ENCODE measurements at regions not wholly inside any gene's neighbourhood (a gene's known extent, or its start where the extent isn't known, plus 50 kb on each side); places are given as distances from the start of the nearest gene placed in this dataset.
"Not testable (repeated sequence)": the region's sequence is repeated elsewhere in the genome, so short reads cannot be mapped to it uniquely, and the experiment has no call there.

DNA sequence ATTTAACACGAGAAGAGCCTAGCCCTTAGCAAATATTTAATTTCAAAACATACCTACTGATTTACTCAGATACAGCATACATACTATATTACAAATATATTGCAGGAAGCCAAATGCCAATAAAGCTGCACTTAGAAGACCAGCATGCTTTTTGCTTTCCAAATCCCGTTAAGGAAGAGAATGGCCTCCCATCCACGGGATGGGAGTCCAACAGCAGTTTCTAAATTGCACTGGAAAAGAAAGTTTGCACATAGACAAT lies 156.3 kb upstream of the FOXN3 start:
- DNase-seq (ENCODE audit: low read depth in 4 of 4, low spot score in 3 of 4): no peak

DNA sequence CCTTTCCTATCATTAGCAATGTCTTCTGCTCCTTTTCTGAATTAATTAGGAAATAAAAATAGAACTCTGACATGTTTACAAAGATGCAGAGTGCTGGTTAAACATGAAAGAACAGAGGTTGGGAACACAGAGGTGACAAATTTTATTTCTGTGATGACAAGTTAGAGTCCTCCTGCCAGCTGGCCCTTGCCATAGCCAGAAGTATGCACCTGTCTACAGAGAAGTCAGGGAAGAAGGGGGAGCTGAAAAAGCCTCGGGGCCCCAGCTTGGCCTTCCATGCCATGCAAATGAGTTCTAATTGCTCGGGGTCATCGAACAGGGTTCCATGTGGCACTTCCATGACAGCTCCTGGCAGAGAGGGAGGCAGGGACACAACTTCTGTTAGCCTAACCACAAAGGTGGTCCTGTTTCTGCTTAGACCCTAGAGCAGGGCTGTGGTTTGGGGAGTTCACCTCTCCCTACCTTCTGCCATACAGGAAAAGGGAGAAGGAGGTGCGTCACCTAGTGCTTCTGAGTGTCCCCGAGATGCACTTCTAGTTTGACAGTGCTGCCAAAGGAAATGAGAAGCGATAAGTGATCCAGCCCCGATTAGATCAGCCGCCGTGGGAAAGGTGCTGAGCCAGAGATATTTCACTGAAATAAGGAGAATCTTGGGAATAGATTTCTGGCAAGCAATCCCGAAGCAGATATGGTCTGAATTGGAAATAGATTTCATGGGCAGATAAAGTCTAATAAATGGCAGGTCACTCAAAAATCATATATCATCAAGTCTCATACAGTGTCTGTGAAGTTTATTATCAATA lies 155.8 kb upstream of the FOXN3 start:
- no peak for DNase-seq (ENCODE audit: low read depth in 4 of 4, low spot score in 3 of 4)

DNA sequence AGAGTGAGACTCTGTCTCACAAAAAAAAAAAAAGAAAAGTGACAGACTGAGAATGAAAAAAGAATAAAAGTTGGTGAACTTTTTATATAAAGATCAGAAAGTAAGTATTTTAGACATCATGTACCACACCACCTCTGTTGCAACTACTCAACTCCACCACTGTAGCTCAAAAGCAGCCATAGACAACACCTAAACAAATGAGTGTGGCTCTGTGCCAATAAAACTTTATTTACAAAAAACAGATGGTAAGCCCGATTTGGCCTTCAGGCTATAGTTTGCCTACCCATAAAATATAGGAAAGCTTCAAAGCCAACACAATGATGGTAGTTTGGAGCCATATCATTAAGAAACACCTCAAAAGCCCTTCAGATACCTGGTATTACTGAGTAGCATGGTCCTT lies 154.5 kb upstream of the FOXN3 start:
- no peak for DNase-seq (ENCODE audit: low read depth in 4 of 4, low spot score in 3 of 4)

DNA sequence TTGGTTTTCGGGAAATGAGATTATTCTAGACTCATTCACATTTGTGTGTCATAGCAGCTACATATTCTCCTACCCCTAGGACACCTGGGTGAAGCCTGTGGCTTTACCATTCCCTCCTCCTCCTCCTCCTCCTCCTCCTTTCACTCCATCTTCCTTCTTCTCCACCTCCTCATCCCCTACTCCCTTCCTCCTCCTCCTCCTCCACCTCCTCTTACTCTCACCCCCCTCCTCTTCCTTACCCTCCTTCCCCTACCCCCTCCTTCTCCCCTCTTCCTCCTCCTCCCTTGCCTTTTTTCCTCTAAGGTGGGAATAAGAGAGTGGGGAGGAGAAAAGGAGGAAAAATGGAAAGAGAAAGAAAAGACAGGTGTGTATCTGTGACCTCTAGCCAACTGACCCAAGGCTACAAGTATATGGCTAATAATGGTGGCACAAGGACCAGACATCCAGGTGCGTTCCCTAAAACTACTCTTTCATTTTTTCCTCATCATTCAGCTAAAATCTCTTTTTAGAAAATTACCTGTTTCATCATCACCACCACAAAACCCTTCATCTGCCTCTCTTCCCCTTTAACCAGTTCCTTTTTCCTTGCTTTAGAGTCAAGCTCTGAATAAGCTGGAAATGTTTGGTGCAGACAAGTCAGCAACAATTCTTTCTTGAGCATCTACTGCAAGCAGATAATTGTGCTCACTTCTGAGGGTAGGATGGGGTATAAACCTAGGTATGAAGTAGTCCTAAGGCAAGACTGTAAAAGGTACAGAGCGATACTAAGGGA lies 149.8 kb upstream of the FOXN3 start:
- no peak for DNase-seq (ENCODE audit: low read depth in 4 of 4, low spot score in 3 of 4)

DNA sequence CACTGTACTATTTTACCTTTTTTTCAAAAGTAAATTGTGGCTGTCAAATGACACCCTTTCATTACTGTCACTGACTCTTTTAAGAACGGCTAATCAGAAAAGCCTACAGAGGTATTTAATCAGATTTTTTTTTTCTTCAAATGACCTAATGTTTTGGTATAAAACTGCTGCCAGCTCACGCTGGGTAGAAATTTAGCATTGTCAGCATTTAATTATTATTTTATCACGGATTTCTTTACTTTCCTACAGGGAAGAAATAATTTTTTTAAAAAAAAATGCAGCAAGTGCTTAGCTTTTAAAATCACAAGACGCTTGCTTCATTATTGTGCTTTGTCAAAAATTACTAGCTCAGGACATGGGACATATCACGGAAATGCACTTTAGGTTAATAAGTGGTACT lies 149.1 kb upstream of the FOXN3 start:
- no peak for DNase-seq (ENCODE audit: low read depth in 4 of 4, low spot score in 3 of 4)

DNA sequence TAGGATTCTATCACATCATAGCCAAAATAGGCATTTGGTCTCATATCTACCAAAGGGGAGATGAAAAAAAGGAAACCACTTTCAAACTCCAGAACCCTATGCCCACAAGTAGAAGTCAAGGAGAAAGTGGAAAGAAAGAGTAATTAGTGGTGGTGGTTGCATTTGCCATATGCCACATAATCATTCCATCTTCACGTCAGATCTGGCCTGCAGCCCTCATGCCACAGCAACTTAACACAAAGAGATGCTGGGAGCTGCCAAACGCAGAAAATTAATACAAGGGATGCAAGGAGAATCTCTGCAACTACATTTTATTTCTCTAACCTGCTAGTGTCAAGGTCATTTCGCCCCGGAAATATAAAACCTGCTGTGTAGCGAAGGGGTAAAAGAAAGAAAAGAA lies 148.6 kb upstream of the FOXN3 start:
- DNase-seq (ENCODE audit: low read depth in 4 of 4, low spot score in 3 of 4): no peak

DNA sequence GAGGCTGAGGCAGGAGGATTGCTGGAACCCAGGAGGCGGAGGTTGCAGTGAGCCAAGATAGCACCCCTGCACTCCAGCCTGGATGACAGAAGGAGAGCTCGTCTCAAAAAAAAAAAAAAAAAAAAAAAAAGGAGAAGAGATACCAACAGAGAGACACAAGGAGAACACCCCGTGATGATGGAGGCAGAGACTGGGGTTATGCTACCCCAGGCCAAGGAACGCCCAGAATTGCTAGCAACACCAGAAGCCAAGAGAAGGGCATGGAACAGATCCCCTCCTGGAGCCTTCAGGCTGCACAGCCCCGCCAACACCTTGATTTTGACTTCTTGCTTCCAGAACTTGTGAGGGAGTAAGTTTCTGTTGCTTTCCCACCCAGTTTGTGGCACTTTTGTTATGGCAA lies 148.0 kb upstream of the FOXN3 start:
- DNase-seq (ENCODE audit: low read depth in 4 of 4, low spot score in 3 of 4): no peak

DNA sequence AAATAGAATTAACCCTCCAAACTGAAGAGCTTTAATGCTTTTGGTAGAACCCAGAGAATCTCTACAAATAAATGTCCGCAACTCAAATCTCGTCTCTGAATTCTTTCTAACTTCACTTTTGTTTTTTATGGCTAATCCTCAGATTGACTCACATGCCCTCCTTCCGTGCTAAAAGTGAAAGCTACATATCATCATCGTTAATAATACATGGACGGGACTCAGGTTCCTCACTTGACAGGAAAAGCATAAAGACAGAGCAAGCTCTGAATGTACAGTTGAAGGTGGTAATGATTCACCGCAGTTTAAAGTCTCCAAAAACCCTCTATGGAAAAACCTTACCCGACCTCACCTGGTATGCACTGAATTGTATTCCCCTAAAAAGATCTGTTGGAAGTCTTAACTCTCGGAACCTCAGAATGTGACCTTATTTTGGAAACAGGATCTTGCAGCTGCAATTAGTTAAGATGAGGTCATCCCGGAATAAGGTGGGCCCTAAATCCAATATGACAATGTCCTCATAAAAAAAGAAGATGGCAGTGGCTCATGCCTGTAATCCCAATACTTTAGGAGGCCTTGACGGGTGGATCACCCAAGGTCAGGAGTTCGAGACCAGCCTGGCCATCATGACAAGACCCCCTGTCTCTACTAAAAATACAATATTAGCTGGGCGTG lies 147.4 kb upstream of the FOXN3 start:
- DNase-seq (ENCODE audit: low read depth in 4 of 4, low spot score in 3 of 4): no peak

DNA sequence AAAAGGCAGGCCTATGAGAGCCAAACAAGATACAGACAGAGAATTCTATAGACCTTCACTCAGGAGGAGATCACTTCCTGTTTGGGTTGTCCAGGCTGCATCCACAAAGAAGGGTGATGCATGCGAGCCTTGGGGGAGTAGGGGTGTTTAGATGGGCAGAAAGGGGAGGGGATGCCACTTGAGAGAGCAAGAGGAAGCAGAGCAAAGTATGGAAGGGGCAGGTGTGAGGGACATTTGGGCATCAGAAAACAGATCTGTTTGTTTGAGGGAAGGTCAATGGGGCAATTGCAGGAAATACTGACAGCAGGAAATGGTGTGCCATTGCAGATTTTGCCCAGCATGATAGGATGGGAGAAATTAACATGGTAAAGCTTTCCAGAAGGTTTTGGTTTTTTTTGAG lies 146.4 kb upstream of the FOXN3 start:
- DNase-seq (ENCODE audit: low read depth in 4 of 4, low spot score in 3 of 4): no peak

DNA sequence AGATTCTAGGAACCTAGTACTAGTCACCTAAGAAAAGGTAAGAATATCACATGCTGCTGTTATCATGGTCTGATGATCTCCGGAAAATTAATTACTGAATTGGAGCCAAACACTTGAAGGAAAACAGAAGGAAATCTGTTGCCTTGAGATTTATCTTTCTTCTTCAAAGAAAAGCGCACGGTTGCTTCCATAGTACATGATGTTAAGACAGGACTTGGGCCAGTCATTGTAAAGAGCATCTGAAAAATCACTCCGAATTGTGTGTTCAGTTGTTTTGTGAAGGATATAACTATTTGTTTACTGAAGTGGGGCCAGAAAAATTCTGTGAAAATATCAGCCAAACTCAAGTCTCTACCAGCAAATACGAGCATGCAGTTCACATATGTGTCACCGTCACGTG lies 134.9 kb upstream of the FOXN3 start:
- no peak for DNase-seq (ENCODE audit: low read depth in 4 of 4, low spot score in 3 of 4)

DNA sequence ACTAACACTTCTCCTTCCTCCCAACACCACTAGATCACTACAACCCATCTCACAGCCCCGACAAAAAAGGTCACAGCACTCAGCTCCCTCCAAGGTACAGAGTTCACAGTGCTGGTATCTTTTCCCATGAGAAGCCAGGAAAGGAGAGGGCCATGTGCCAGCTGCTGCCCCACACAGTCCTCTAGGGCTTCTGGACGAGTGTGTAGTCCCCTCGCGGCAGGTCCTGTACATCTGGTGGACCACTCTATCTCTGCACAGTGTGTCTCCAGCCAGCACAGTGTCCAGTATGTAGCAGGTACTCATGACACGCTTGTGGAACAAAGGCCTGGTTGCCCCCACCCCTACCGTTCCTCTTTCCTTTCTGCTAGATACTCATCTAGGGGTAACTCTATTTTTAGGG lies 134.4 kb upstream of the FOXN3 start:
- DNase-seq (ENCODE audit: low read depth in 4 of 4, low spot score in 3 of 4): no peak

DNA sequence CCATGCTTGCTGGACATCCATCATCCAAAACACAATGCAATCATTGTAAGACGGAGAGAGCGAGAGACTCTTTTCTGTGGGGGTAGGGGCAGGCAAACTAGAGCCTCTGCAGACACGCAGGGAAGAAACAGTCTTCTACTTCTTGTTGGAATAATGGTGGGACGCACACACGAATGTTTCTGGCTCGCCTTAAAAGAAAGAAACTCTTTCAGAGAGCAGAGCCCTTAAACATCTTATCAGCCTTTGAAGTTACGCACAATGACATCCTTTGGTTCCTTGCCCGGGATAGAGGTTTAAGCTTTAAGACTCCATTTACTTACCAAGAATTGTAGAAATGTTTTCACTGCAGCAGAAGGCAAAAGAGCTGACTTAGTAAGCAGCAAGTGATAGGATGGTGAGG lies 133.8 kb upstream of the FOXN3 start:
- no peak for DNase-seq (ENCODE audit: low read depth in 4 of 4, low spot score in 3 of 4)

DNA sequence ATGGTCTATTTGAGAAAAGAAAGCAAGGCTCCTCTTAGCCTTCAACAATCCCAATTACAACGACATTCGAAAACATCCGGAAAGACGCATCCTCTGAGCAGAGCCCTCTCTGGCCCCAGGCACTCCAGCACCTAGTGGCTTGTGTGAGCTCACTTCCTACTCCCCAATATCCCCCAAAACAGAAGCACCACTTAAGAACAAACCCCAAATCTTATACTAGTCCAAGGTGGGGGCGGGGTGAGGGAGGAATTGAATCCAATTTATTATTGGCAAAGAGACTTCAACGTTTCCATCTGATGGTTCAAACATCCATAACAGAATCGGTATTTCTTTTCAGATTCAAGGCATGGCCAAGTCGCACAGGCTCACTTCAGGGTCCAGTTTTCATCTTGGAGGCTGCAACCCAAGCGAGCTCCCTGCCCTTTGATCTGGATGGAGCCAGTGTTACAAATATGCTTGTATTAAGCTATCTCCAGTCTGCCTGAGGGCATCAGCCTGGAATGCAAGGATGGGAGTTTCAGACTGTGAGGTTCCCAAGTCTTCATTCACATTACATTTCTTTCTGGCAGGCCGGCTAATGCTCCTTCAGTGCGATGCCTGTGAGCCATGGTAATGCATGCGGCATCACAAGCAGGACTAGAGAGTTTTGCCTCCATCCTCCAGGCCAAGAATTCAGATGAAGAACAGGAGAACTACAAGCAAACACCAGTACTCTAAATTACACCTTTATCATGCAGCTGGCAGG lies 132.5 kb upstream of the FOXN3 start:
- DNase-seq (ENCODE audit: low read depth in 4 of 4, low spot score in 3 of 4): no peak

DNA sequence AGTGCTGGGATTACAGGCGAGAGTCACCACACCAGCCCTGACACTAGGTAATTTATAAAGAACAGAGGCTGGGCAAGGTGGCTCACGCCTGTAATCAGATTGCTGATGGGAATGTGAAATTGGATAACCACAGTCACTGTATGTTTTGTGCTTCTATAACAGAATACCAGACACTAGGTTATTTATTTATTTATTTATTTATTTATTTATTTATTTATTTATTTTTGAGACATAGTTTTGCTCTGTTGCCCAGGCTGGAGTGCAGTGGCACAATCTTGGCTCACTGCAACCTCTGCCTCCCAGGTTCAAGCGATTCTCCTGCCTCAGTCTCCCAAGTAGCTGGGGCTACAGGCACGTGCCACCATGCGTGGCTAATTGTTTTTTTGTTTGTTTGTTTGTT lies 130.0 kb upstream of the FOXN3 start:
- DNase-seq (ENCODE audit: low read depth in 4 of 4, low spot score in 3 of 4): not testable (repeated sequence)

DNA sequence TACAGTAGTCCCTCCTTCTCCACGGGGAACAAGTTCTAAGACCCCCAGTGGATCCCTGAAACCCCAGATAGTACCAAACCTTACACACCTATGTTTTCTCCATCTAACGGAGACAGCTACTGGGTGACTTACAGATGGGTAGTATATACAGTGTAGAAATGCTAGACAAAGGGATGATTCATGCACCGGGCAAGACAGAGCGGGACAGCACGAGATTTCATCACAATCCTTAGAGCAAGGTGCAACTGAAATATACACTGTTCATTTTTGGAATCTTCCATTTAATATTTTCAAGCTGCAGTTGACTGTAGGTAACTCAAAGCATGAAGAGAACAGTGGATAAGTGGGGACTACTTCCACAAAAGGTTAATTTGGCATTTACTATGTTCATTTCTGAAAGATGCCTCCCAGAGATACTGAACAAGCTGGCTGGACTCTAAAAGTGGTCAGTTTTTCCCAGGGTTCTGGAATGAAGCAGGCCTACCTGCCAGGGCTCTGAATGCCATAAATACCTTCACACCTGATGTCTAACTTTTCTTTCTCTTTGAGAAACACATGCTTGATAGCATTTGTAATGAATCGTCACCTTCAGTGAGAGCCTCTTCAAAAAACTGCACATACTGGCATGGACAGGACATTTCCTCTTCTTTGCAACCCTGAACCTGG lies 127.7 kb upstream of the FOXN3 start:
- no peak for DNase-seq (ENCODE audit: low read depth in 4 of 4, low spot score in 3 of 4)

DNA sequence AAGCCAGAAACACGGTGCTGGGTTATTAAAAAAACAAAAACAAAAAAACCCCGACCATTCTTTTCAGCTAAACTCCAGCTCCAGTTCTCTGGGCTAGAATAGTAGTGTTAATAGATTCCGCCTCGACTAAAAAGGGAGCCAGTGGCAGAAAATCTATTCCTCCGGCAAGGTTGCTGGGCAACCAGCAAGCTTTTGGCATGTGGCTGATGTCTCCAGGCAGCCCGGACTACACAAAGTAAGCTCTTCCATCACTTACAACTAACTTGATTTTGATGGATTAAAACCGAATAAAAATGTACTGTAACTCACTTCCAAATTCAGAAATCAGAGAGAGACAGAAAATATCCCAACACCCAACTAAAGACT lies 126.4 kb upstream of the FOXN3 start:
- DNase-seq (ENCODE audit: low read depth in 4 of 4, low spot score in 3 of 4): no peak

DNA sequence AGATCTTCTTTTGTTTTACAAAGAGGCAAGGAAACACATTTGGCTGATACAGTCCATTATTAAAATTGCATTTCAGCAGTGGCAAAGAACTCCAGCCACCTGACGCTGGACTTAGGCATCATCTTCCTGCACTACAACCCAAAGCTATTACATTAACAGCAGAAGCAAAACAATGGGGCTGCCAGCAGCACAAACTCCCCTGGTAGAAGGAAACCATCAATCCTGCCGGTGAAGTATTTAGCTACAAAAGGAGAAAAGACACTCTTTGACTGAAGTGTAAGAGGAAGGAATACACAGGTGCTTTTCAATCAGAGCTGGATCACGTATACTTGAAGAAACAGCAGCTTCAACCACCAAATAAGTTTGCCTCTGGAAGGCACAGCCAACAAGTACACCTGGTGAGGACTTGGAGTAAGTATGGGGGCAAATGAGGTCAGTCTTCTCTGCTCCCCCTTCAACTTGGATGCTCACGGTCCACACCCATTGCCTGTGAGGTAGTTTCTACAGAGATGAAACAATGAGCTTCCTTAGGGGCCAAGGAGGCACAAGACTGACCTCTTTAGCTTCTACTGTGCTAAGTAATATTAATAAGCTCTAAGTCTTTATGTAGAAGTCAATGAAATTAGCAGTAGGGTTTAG lies 125.9 kb upstream of the FOXN3 start:
- DNase-seq (ENCODE audit: low read depth in 4 of 4, low spot score in 3 of 4): no peak

DNA sequence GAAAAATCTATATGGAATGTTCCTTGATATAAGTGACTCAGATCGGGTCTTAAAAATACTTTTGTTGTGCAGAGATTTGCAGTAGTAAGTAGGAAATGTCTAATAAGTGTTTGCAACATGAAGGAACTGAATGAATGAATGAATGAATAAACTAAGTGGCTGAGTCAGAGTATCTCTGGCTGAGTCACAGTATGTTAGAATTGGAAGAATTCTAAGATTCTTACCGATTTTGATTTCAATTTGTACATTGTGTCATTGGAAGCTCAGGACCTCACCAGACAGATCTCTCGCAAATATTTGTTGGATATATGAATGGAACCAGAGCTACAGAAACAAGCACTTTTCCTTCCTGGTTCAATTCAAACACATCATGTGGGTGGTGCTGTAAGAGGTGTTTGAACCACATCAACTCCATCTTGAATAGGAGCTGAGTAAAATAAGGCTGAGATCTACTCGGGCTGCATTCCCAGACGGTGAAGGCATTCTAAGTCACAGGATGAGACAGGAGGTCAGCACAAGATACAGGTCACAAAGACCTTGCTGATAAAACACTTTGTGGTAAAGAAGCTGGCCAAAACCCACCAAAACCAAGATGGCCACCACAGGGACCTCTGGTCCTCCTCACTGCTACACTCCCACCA lies 123.9 kb upstream of the FOXN3 start:
- no peak for DNase-seq (ENCODE audit: low read depth in 4 of 4, low spot score in 3 of 4)

DNA sequence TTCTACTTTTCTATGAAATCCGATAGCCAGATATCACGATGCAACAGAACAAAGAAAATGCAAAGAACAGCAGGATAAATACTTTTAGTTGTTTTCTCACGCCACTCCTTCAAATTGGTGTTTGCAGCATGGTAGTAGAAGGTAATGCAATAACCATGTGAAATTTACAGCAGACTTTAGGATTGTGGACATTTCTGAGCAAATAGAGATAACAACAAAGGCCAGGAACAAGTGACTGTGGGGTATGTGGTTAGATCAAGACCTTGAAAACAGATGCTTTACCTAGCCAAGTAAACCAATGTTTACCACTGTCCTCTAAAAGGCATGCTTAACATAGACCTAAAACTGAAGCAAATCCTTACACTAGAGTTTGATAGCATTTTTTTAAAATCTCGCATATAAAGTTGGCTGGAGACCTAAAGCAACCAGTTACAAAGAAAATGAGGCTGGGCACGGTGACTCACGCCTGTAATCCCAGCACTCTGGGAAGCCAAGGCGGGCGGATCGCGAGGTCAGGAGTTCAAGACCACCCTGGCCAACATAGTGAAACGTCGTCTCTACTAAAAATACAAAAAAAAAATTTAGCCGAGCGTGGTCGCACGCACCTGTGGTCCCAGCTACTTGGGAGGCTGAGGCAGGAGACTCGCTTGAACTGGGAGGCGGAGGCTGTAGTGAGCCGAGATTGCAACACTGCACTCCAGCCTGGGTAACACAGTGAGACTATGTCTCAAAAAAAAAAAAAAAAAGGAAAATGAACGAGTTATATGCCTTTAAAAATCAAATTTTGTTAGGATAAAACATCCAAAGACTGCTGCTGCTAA lies 123.2 kb upstream of the FOXN3 start:
- no peak for DNase-seq (ENCODE audit: low read depth in 4 of 4, low spot score in 3 of 4)
